Ovary (tissue), 3 donors: ENCODE measurements at regions not wholly inside any gene's neighbourhood (a gene's known extent, or its start where the extent isn't known, plus 50 kb on each side); places are given as distances from the start of the nearest gene placed in this dataset.

Source experiments
- CTCF ChIP-seq, 3 donors: fragments of 450-650 bp in 2 of 3; fragments of 200-600 bp in 1 of 3; IDR thresholded peaks; one replicate each; pipeline versions ENCODE4 v1.5.1 to v1.8.0; 2016 to 2022; ENCODE audit warnings: antibody characterized with exemption in 3 of 3, mild to moderate bottlenecking in 1 of 3
- POLR2A ChIP-seq: fragments of 450-650 bp; IDR thresholded peaks from one replicate; pipeline ENCODE4 v1.6.1; 2017; ENCODE audit warnings: antibody characterized with exemption, mild to moderate bottlenecking, moderate library complexity
- donor health status: DM: no; HTN: no; CAD: no.

GRCh38 chr2:160820691-160821090, 327.1 kb upstream of the RBMS1 start:
- TF ChIP-seq CTCF (IDR thresholded peaks at IDR 0.05) (no peak), POLR2A (no peak)
